ENCODE measurements at regions not wholly inside any gene's neighbourhood (a gene's known extent, or its start where the extent isn't known, plus 50 kb on each side); places are given as distances from the start of the nearest gene placed in this dataset.

DNA sequence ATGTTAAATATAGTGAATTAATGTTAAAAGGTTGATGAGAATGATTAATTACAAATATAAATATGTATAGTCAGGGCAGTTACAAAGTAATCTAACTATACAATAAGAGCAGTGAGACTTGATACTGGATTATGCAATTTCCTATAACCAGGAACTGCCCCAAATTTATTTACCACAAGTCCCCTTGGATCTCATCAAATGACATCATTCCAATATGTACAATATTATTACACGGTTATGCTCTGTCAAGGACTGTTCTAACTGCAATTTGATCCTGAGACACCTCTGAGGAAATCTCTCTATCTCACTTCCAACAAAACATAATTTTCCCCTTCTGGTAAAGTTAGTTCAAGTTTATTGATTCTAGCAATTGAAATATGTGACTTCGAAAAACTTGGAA, 917.6 kb downstream of the NCAM2 start:
- TF ChIP-seq, protein P1, sequence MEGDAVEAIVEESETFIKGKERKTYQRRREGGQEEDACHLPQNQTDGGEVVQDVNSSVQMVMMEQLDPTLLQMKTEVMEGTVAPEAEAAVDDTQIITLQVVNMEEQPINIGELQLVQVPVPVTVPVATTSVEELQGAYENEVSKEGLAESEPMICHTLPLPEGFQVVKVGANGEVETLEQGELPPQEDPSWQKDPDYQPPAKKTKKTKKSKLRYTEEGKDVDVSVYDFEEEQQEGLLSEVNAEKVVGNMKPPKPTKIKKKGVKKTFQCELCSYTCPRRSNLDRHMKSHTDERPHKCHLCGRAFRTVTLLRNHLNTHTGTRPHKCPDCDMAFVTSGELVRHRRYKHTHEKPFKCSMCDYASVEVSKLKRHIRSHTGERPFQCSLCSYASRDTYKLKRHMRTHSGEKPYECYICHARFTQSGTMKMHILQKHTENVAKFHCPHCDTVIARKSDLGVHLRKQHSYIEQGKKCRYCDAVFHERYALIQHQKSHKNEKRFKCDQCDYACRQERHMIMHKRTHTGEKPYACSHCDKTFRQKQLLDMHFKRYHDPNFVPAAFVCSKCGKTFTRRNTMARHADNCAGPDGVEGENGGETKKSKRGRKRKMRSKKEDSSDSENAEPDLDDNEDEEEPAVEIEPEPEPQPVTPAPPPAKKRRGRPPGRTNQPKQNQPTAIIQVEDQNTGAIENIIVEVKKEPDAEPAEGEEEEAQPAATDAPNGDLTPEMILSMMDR (IDR thresholded peaks at IDR 0.05; ENCODE audit: low read depth, low read length) = no peak
- no peak for TF ChIP-seq EZH2phosphoT487 (IDR thresholded peaks at IDR 0.05; ENCODE audit: low read depth)

All from OCI-LY3 (cell line).